Mammary epithelial cell (primary cell): ENCODE measurements at regions not wholly inside any gene's neighbourhood (a gene's known extent, or its start where the extent isn't known, plus 50 kb on each side); places are given as distances from the start of the nearest gene placed in this dataset.

Source experiments
- EZH2 ChIP-seq: IDR thresholded peaks from 2 replicates; pipeline ENCODE4 v1.6.1; 2012; ENCODE audit warnings: low read length, inconsistent platforms, borderline replicate concordance
- TF ChIP-seq, protein P1 (sequence below), 2 donors: IDR thresholded peaks in 1 of 2; conservative IDR thresholded peaks in 1 of 2; 2 replicates each; pipeline ENCODE4 v1.5.1; 2011 to 2012; ENCODE audit warnings: inconsistent platforms in 2 of 2, low read length in 2 of 2, mild to moderate bottlenecking in 2 of 2, control low read depth in 1 of 2, low read depth in 1 of 2; ENCODE audit not compliant: insufficient read depth in 1 of 2; ENCODE audit errors: extremely low read depth in 1 of 2

DNA sequence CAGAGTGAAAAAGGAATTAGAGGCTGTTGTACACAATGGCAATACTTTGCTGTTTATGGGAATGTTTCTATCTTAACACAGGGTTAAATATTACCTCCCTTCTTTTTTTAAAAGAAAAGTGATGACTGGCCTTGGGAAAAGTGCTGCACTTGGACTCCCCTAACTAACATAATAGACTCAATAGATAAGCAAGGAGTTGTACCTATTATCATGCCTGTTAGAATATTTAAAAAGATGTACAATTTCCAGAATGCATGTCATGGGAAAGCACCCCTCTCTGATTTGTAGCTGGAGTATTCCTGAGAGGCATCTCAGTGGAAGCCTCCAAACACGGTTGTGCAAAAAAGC, 79.3 kb upstream of the GPC6 start:
- TF ChIP-seq, protein P1, sequence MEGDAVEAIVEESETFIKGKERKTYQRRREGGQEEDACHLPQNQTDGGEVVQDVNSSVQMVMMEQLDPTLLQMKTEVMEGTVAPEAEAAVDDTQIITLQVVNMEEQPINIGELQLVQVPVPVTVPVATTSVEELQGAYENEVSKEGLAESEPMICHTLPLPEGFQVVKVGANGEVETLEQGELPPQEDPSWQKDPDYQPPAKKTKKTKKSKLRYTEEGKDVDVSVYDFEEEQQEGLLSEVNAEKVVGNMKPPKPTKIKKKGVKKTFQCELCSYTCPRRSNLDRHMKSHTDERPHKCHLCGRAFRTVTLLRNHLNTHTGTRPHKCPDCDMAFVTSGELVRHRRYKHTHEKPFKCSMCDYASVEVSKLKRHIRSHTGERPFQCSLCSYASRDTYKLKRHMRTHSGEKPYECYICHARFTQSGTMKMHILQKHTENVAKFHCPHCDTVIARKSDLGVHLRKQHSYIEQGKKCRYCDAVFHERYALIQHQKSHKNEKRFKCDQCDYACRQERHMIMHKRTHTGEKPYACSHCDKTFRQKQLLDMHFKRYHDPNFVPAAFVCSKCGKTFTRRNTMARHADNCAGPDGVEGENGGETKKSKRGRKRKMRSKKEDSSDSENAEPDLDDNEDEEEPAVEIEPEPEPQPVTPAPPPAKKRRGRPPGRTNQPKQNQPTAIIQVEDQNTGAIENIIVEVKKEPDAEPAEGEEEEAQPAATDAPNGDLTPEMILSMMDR (conservative IDR thresholded peaks at IDR 0.05 in 1 of 2, IDR thresholded peaks at IDR 0.05 in 1 of 2; ENCODE audit: extremely low read depth in 1 of 2, insufficient read depth in 1 of 2, low read depth in 1 of 2, low read length in 2 of 2), result no peak
- TF ChIP-seq EZH2, result no peak
